GM10266 (cell line): ENCODE measurements at regions not wholly inside any gene's neighbourhood (a gene's known extent, or its start where the extent isn't known, plus 50 kb on each side); places are given as distances from the start of the nearest gene placed in this dataset.

Source experiments
- DNase-seq: peaks from one replicate; pipeline ENCODE4 v3.0.0; 2012; ENCODE audit errors: extremely low spot score
- TF ChIP-seq, protein P1 (sequence below): IDR thresholded peaks from 2 replicates; pipeline ENCODE4 v1.5.1; 2012; ENCODE audit warnings: mild to moderate bottlenecking, low read depth; ENCODE audit not compliant: control insufficient read depth, insufficient read depth; ENCODE audit errors: missing control alignments

DNA sequence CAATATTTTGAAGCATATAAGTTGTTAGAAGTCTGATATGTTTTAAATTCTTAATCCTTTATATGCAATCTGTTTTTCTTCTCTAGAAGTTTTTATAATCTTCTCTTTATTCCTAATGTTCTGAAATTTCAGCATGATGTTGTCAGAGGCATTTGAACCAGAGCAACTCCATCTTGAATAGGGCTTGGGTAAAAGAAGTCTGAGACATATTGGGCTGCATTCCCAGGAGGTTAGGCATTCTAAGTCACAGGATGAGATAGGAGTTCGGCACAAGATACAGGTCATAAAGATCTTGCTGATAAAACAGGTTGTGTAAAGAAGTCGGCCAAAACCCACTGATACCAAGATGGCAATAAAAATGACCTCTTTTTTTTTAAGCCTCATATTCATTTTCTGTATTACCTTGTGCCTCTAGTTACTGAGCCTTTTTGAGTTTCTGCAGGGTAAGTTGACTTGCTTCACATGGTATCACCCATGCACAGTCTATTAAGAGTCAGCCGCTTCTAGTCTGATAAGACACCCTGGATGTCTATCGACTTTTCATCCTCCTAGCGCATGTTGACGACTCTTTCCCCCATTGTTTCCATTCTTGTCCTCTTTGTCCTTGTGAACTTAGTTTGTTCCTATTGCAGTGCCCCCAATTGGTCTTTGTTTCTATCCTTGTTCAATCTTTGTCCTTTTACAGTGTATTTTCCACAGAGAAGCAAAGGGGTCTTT is 80.8 kb upstream of the RNU6-1 start:
- TF ChIP-seq, protein P1, sequence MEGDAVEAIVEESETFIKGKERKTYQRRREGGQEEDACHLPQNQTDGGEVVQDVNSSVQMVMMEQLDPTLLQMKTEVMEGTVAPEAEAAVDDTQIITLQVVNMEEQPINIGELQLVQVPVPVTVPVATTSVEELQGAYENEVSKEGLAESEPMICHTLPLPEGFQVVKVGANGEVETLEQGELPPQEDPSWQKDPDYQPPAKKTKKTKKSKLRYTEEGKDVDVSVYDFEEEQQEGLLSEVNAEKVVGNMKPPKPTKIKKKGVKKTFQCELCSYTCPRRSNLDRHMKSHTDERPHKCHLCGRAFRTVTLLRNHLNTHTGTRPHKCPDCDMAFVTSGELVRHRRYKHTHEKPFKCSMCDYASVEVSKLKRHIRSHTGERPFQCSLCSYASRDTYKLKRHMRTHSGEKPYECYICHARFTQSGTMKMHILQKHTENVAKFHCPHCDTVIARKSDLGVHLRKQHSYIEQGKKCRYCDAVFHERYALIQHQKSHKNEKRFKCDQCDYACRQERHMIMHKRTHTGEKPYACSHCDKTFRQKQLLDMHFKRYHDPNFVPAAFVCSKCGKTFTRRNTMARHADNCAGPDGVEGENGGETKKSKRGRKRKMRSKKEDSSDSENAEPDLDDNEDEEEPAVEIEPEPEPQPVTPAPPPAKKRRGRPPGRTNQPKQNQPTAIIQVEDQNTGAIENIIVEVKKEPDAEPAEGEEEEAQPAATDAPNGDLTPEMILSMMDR, result no peak
- DNase-seq, result no peak

DNA sequence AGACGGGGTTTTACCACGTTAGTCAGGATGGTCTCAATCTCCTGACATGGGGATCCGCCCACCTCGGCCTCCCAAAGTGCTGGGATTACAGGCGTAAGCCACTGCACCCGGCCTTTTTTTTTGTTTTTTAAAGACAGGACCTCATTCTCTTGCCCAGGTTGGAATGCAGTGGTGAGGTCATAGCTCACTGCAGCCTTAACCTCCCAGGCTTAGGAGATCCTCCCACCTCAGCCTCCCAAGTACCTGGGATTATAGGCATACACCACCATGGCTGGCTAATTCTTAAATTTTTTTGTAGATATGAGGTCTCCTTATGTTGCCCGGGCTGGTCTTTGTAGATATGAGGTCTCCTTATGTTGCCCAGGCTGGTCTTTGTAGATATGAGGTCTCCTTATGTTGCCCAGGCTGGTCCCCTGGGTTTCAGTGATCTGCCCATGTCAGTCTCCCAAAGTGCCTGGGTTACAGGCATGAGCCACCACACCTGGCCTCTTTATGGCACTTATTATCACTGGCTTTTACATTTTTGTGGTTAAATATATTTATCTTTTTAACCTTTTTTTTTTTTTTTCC is 82.3 kb upstream of the RNU6-1 start:
- no peak for DNase-seq
- TF ChIP-seq, protein P1, result no peak

DNA sequence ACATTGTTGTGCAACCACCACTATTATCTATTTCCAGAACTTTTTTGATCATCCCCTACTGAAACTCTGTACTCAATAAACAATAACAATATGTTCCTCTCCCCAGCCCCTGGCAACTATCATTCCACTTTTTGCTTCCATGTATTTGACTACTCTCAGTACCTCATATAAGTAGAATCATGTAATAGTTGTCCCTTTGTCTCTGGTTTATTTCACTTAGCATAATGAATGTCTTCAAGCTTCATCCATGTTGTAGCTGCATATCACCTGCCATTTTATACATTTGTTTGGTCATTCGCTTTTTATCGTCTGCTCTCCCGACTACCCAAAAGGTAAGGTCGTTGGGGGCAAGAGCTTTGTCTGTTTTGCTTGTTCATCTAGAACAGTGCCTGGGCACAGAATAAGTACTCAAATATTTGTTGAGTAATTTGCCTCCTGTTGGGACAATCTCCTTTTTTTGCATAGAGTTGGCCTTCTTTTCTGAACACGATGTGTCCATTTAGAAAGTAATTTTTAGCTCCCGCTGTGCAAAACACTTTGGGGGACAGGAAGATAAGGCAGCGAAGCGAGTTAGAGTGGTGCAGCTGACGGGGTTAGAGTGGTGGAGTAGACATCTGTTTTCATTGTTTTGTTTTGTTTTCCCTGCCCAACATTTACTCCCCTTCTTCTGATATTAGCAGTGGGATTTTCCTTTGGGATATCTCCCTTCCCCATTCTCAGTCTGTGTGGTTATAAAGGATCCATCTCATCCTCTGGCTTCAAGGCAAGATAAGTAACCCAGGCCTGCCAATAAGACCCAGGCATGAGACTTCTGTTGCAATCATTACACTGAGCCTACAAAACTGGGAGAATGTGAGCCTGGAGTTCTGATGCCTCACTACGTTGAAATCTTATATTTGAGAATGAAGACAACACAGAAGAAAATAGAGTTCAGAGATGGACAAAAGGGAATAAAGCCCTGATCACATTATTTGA is 83.4 kb upstream of the RNU6-1 start:
- TF ChIP-seq, protein P1, result no peak
- DNase-seq, result no peak

DNA sequence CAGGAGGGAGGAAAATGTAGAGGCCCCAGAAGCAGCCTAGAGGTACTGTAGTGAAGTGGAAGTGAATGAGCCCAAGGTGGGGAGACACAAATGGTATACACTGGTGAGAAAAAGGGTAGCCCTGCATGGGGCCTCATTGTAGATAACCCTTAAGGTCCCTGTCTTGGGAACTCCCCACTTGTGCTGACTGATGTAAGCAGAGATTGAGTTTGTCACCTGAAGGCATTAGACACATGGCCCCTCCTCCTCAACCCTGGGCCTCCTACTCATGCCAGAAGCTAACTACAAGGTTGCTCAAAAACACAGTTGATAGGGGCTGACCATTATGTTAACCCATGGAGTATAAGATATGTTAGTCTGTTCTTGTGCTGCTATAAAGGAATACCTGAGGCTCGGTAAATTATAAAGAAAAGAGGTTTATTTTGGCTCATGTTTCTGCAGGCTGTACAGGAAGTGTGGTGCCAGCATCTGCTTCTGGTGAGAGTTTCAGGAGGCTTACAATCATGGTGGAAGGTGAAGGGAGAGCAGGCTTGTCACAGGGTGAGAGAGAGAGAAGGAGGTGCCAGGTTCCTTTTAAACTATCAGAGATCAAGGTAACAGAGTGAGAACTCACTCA is 84.6 kb upstream of the RNU6-1 start:
- DNase-seq, result no peak
- TF ChIP-seq, protein P1, result no peak

DNA sequence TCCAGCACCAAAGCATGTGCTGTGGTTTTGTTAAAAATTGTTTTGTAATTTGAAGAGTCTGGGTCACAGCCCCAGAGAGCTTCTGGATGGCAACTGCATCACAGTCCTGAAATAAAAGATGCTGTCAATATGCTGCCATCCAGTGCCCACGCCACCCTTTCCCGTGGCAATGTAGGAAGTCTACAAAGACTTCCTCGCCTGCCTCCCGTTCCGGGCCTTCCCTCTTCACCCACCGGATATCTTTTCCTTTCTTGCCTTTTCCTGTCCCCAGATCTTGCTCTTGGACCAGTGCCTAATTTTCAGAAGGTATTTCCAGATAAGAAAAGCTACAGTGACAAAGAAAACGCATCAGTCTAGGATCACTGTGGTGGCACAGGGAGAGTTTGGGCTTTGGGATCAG is 85.3 kb upstream of the RNU6-1 start:
- TF ChIP-seq, protein P1, result no peak
- DNase-seq, result no peak

DNA sequence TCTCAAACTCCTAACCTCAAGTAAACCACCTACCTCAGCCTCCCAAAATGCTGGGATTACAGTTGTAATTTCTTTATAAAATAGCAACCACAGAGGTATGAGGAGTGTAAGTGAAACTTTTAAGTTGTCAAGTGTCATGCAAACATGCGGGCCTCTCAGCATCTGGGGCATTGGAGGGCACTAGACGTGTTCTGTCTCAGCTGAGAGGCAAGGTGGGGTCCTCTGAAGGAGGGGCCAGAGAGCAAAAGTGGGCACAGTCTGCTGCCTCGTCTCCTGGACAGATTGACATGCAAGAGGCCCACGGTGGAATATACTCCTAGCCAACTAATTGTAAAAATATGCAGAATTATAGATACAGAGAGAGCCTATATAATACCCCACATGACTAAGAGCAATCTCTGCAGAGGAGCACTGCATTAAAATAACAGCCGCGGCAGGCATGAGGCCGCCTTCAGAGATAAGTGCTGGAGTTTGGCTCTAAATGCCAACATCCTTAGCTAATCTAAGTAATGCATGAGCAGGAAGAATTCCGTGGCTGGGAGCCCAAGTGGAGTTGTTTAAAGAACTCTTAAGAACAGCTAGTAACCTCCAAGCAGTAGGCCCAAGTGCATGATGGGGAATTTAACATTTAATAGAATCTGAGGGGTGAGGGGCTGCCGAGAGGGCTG is 87.8 kb upstream of the RNU6-1 start:
- TF ChIP-seq, protein P1, result no peak
- DNase-seq, result no peak
